Mesothelial cell of epicardium (in vitro differentiated cells): ENCODE measurements at regions not wholly inside any gene's neighbourhood (a gene's known extent, or its start where the extent isn't known, plus 50 kb on each side); places are given as distances from the start of the nearest gene placed in this dataset.
A peak's percentile ranks its signal among the peaks of the same experiment; 100 is the strongest.

ENCODE experiments used
- DNase-seq, 2 experiments: peaks; one replicate each; pipeline ENCODE4 v3.0.0; 2021; ENCODE audit warnings: low spot score in 2 of 2; ENCODE audit not compliant: unreplicated experiment in 2 of 2
- H3K27ac Mint-ChIP-seq: 2 replicates; pipeline ENCODE4 v1.8.0; 2021; ENCODE audit warnings: mixed read lengths
- H3K27me3 Mint-ChIP-seq: 2 replicates; pipeline ENCODE4 v1.8.0; 2021; ENCODE audit warnings: low read depth, mixed read lengths
- H3K36me3 Mint-ChIP-seq: 2 replicates; pipeline ENCODE4 v1.8.0; 2021; ENCODE audit warnings: mixed read lengths
- H3K4me1 Mint-ChIP-seq: 2 replicates; pipeline ENCODE4 v1.8.0; 2021; ENCODE audit warnings: mixed read lengths
- H3K4me3 Mint-ChIP-seq: 2 replicates; pipeline ENCODE4 v1.8.0; 2021; ENCODE audit warnings: mild to moderate bottlenecking, moderate library complexity, mixed read lengths
- H3K9me3 Mint-ChIP-seq: 2 replicates; pipeline ENCODE4 v1.8.0; 2021; ENCODE audit warnings: mixed read lengths
- CTCF ChIP-seq: fragments of 200-600 bp; sonication (generic); IDR thresholded peaks from one replicate; pipeline ENCODE4 v1.5.0; 2021; ENCODE audit warnings: antibody characterized with exemption; ENCODE audit not compliant: unreplicated experiment

DNA sequence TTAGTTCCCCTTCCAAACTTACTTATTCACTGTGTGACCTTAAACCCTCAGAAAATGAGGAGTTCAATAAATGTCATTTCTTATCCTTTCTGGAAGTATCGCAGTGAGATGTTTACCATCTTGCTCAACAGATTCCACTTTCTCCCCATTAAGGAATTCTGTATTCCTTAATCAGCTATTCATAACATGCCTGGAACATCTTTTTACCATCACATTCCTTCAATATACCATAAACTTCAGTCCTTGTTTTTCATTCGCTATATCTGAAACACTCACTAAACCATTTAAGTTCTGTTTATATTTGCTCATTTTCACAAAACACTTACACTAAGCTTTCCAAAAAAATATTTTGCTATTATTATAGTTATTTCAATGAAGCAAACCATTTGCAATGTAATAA, 1158.6 kb downstream of the CDH12 start:
- peak overlapping the region; percentile 41 for H3K27ac Mint-ChIP-seq
- peaks cover 12% of the 10 kb centered on the region for H3K9me3 Mint-ChIP-seq
- peaks cover 7% of the 10 kb centered on the region for H3K36me3 Mint-ChIP-seq
- peaks cover 29% of the 10 kb centered on the region for H3K4me1 Mint-ChIP-seq
- no peak for TF ChIP-seq CTCF
- no peaks in the 10 kb centered on the region for H3K27me3 Mint-ChIP-seq
- no peak overlapping the region for H3K4me3 Mint-ChIP-seq
- DNase-seq = no peak

DNA sequence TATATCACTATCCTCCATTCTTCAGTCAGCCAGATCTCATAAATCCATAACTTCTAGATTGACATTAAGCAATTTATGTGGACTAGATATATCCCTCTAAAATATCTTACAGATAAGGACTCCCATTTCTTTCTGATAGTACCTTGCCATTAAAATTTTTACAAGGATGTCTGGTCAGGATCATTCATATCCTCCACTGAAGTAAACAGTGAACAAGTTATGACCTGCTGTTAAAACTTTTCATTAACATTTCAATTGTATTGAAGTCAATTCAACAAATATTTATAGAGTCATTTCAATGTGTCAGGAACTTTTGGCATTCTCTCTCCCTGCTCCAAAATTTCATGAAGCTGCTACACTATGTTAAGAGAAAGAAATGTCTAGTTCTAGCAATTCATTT, 1159.6 kb downstream of the CDH12 start:
- H3K4me1 Mint-ChIP-seq = peaks cover 36% of the 10 kb centered on the region
- no peak overlapping the region for H3K4me3 Mint-ChIP-seq
- TF ChIP-seq CTCF = no peak
- peak overlapping the region; percentile 22 for H3K27ac Mint-ChIP-seq
- peaks cover 9% of the 10 kb centered on the region for H3K9me3 Mint-ChIP-seq
- peaks cover 8% of the 10 kb centered on the region for H3K36me3 Mint-ChIP-seq
- DNase-seq = no peak
- H3K27me3 Mint-ChIP-seq = no peaks in the 10 kb centered on the region

DNA sequence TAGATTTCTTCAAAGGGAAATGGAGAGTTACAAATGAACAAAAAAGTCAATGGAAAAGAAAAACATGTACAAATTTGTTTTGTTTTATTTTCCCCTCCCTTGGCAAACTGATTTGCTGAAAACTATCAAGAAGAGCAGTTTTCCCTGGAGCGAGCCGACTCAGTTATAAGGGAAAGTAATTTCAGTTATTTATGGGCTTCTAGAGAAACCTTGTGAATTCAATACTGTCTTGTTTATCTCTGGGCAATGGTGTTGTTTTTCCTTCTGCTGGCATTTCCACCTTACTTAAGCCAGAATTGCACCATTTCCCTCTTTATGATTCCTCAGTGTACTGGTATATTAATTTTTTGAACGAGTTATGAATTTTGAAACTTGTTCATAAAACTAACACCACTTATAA, 1163.6 kb downstream of the CDH12 start:
- H3K36me3 Mint-ChIP-seq = peaks cover 3% of the 10 kb centered on the region
- H3K9me3 Mint-ChIP-seq = peaks cover 3% of the 10 kb centered on the region
- peaks cover 49% of the 10 kb centered on the region for H3K4me1 Mint-ChIP-seq
- no peaks in the 10 kb centered on the region for H3K27me3 Mint-ChIP-seq
- no peak for TF ChIP-seq CTCF
- H3K4me3 Mint-ChIP-seq = no peak overlapping the region
- peak overlapping the region; percentile 25 for H3K27ac Mint-ChIP-seq
- no peak for DNase-seq

GRCh38 chr5:21688655-21689054, 1164.5 kb downstream of the CDH12 start:
- peaks cover 3% of the 10 kb centered on the region for H3K9me3 Mint-ChIP-seq
- H3K4me3 Mint-ChIP-seq = no peak overlapping the region
- TF ChIP-seq CTCF = no peak
- peaks cover 3% of the 10 kb centered on the region for H3K36me3 Mint-ChIP-seq
- H3K4me1 Mint-ChIP-seq = peaks cover 39% of the 10 kb centered on the region
- peak overlapping the region; percentile 26 for H3K27ac Mint-ChIP-seq
- no peaks in the 10 kb centered on the region for H3K27me3 Mint-ChIP-seq
- DNase-seq = no peak

- H3K36me3 Mint-ChIP-seq = peaks cover 3% of the 10 kb centered on the region
- H3K27ac Mint-ChIP-seq = no peak overlapping the region
- H3K9me3 Mint-ChIP-seq = peaks cover 3% of the 10 kb centered on the region
- DNase-seq = no peak
- no peak for TF ChIP-seq CTCF
- no peaks in the 10 kb centered on the region for H3K27me3 Mint-ChIP-seq
- no peak overlapping the region for H3K4me3 Mint-ChIP-seq
- H3K4me1 Mint-ChIP-seq = peaks cover 31% of the 10 kb centered on the region
These were observed 1165.5 kb downstream of the CDH12 start for GRCh38 chr5:21687621-21688020.

DNA sequence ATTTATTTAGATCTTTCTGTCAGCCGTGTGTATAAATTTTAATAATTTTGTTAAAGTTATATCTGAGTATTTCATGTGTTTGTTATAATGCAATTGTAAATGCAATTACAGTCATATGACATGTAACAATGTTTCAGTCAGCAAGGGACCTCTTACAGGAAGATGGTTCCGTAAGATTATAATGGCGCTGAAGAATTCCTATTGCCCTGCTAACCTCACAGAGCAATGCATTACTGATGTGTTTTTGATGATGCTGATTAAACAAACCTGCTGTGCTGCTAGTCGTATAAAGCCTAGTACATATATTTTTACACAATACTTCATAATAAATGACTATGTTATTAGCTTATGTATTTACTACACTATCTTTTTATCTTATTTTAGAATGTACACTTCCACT, 1166.4 kb downstream of the CDH12 start:
- no peak overlapping the region for H3K27ac Mint-ChIP-seq
- peaks cover 3% of the 10 kb centered on the region for H3K36me3 Mint-ChIP-seq
- H3K4me1 Mint-ChIP-seq = peaks cover 28% of the 10 kb centered on the region
- H3K4me3 Mint-ChIP-seq = no peak overlapping the region
- H3K9me3 Mint-ChIP-seq = peaks cover 3% of the 10 kb centered on the region
- H3K27me3 Mint-ChIP-seq = no peaks in the 10 kb centered on the region
- no peak for TF ChIP-seq CTCF
- no peak for DNase-seq
